Stomach (tissue), 8 donors: ENCODE measurements at regions not wholly inside any gene's neighbourhood (a gene's known extent, or its start where the extent isn't known, plus 50 kb on each side); places are given as distances from the start of the nearest gene placed in this dataset.

Source experiments
- DNase-seq, 2 donors: peaks; one replicate each; pipeline versions ENCODE4 v3.0.0 to v3.0.0-alpha.2; 2013 to 2019
- H3K27ac ChIP-seq, 5 donors: fragments of 200-600 bp in 4 of 5; sonication (generic) in 4 of 5; one replicate each; pipeline ENCODE4 v1.5.1; 2013 to 2019; ENCODE audit warnings: mild to moderate bottlenecking in 1 of 5, moderate library complexity in 1 of 5
- H3K27me3 ChIP-seq, 3 donors: fragments of 200-600 bp; sonication (generic); one replicate each; pipeline ENCODE4 v1.5.1; 2017 to 2019; ENCODE audit warnings: mixed run types in 1 of 3
- H3K36me3 ChIP-seq, 4 donors: fragments of 200-600 bp; sonication (generic); 1 replicate in 3 of 4; 2 replicates in 1 of 4; pipeline ENCODE4 v1.5.1; 2016 to 2019
- H3K4me1 ChIP-seq, 4 donors: fragments of 200-600 bp; sonication (generic); one replicate each; pipeline ENCODE4 v1.5.1; 2016 to 2019
- H3K4me3 ChIP-seq, 4 donors: fragments of 200-600 bp; sonication (generic) in 3 of 4; one replicate each; pipeline ENCODE4 v1.5.1; 2016 to 2019; ENCODE audit warnings: mild to moderate bottlenecking in 1 of 4
- H3K9me3 ChIP-seq, 4 donors: fragments of 200-600 bp; sonication (generic); one replicate each; pipeline ENCODE4 v1.5.1; 2016 to 2019
- EP300 ChIP-seq: sonication (generic); formaldehyde crosslinking; IDR thresholded peaks from one replicate; pipeline ENCODE4 v1.6.1; 2017; ENCODE audit warnings: antibody characterized with exemption
- POLR2A ChIP-seq, 4 donors: fragments of 450-650 bp; IDR thresholded peaks; one replicate each; pipeline ENCODE4 v1.6.1; 2016; ENCODE audit warnings: antibody characterized with exemption in 4 of 4, control low read depth in 2 of 4, mild to moderate bottlenecking in 1 of 4, moderate library complexity in 1 of 4
- POLR2AphosphoS5 ChIP-seq, 3 donors: sonication (generic); formaldehyde crosslinking; IDR thresholded peaks; one replicate each; pipeline ENCODE4 v1.6.1; 2016; ENCODE audit warnings: antibody characterized with exemption in 3 of 3
- WGBS, 5 donors: extraction: QIAGEN DNeasy Blood & Tissue Kit in 3 of 5; methylation state at CpG; one replicate each; pipeline versions ENCODE4 v1.1.5 to v1.1.7; 2013 to 2018; 5-methylcytosine and 5-hydroxymethylcytosine counted together
- intact Hi-C: fragments of 100-400 bp; cut with DNase I; formaldehyde crosslinking; loops from one replicate; pipeline ENCODE4 v1.15.1; 2023; ENCODE audit warnings: low total_unique reads
- TF ChIP-seq, protein P1 (sequence below), 7 experiments: fragments of 450-650 bp in 4 of 7; fragments of 200-600 bp in 3 of 7; sonication (generic) in 3 of 7; IDR thresholded peaks; one replicate each; pipeline ENCODE4 v1.5.1; 2016 to 2019; ENCODE audit warnings: antibody characterized with exemption in 7 of 7, control low read depth in 2 of 7, mild to moderate bottlenecking in 1 of 7
- donor health status: healthy with polysubstance abuse.
- donor health status: Bipolar disorder and iron deficiency.
- donor health status: healthy.

GRCh38 chr12:75974323-75975187 is 57.0 kb downstream of the PHLDA1 start:
- intact Hi-C loops = no loop called here
- 82 to 96% (median 87%) methylated on average over 5 of the region's 5 CpGs for WGBS, 5 donors
- Histone ChIP-seq H3K4me1 (peaks cover 19 to 40% (median 21%) of the 10 kb centered on the region in 4 donors), H3K36me3 (no peaks in the 10 kb centered on the region), H3K27me3 (no peaks in the 10 kb centered on the region), H3K27ac (no peak overlapping the region), H3K4me3 (no peak overlapping the region), H3K9me3 (no peaks in the 10 kb centered on the region)
- DNase-seq = no peak
- TF ChIP-seq POLR2A (IDR thresholded peaks at IDR 0.05) (no peak), EP300 (no peak), POLR2AphosphoS5 (IDR thresholded peaks at IDR 0.05) (no peak)
- TF ChIP-seq, protein P1, sequence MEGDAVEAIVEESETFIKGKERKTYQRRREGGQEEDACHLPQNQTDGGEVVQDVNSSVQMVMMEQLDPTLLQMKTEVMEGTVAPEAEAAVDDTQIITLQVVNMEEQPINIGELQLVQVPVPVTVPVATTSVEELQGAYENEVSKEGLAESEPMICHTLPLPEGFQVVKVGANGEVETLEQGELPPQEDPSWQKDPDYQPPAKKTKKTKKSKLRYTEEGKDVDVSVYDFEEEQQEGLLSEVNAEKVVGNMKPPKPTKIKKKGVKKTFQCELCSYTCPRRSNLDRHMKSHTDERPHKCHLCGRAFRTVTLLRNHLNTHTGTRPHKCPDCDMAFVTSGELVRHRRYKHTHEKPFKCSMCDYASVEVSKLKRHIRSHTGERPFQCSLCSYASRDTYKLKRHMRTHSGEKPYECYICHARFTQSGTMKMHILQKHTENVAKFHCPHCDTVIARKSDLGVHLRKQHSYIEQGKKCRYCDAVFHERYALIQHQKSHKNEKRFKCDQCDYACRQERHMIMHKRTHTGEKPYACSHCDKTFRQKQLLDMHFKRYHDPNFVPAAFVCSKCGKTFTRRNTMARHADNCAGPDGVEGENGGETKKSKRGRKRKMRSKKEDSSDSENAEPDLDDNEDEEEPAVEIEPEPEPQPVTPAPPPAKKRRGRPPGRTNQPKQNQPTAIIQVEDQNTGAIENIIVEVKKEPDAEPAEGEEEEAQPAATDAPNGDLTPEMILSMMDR (IDR thresholded peaks at IDR 0.05) = no peak

DNA sequence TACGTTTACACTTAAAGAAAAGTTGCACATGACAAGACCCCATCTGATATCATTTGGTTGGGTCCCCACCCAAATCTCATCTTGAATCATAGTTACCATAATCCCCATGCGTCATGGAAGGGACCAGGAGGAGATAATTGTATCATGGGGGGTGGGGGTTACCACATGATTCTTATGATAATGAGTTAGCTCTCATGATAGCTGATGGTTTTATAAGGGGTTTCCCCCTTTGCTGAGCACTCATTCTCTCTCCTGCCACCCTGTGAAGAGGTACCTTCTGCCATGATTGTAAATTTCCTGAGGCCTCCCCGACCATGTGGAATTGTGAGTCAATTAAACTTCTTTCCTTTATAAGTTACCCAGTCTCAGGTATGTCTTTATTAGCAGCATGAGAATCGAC is 60.3 kb downstream of the PHLDA1 start:
- no peaks in the 10 kb centered on the region for H3K9me3 ChIP-seq
- H3K4me1 ChIP-seq = peaks cover 0 to 7% (median 0%) of the 10 kb centered on the region in 4 donors
- WGBS, 5 donors = 90 to 96% (median 93%) methylated on average over 4 of the region's 4 CpGs
- no peak overlapping the region for H3K4me3 ChIP-seq
- no peak overlapping the region for H3K27ac ChIP-seq
- H3K27me3 ChIP-seq = no peaks in the 10 kb centered on the region
- TF ChIP-seq, protein P1 (IDR thresholded peaks at IDR 0.05) = no peak
- TF ChIP-seq POLR2AphosphoS5 (IDR thresholded peaks at IDR 0.05) (no peak), EP300 (no peak), POLR2A (IDR thresholded peaks at IDR 0.05) (no peak)
- intact Hi-C loops = no loop called here
- no peak for DNase-seq
- H3K36me3 ChIP-seq = no peaks in the 10 kb centered on the region

- WGBS, 5 donors = 87 to 90% (median 89%) methylated on average over 1 of the region's 1 CpG
- H3K4me1 ChIP-seq = no peaks in the 10 kb centered on the region
- no peak for DNase-seq
- H3K4me3 ChIP-seq = no peak overlapping the region
- no peaks in the 10 kb centered on the region for H3K36me3 ChIP-seq
- TF ChIP-seq, protein P1 (IDR thresholded peaks at IDR 0.05) = no peak
- TF ChIP-seq EP300 (no peak), POLR2AphosphoS5 (IDR thresholded peaks at IDR 0.05) (no peak), POLR2A (IDR thresholded peaks at IDR 0.05) (no peak)
- H3K27ac ChIP-seq = no peak overlapping the region
- intact Hi-C loops = no loop called here
- no peaks in the 10 kb centered on the region for H3K9me3 ChIP-seq
- no peaks in the 10 kb centered on the region for H3K27me3 ChIP-seq
Observed at GRCh38 chr12:75970310-75970709, 61.3 kb downstream of the PHLDA1 start.

GRCh38 chr12:75969768-75970167 is 61.8 kb downstream of the PHLDA1 start:
- Histone ChIP-seq H3K27me3 (no peaks in the 10 kb centered on the region), H3K4me1 (no peaks in the 10 kb centered on the region), H3K27ac (no peak overlapping the region), H3K4me3 (no peak overlapping the region), H3K9me3 (no peaks in the 10 kb centered on the region), H3K36me3 (no peaks in the 10 kb centered on the region)
- 70 to 95% (median 85%) methylated on average over 5 of the region's 5 CpGs for WGBS, 5 donors
- intact Hi-C loops = no loop called here
- DNase-seq = no peak
- no peak for TF ChIP-seq POLR2A (IDR thresholded peaks at IDR 0.05)
- no peak for TF ChIP-seq POLR2AphosphoS5 (IDR thresholded peaks at IDR 0.05)
- no peak for TF ChIP-seq EP300
- TF ChIP-seq, protein P1 (IDR thresholded peaks at IDR 0.05) = no peak
